ENCODE measurements at regions not wholly inside any gene's neighbourhood (a gene's known extent, or its start where the extent isn't known, plus 50 kb on each side); places are given as distances from the start of the nearest gene placed in this dataset.

DNA sequence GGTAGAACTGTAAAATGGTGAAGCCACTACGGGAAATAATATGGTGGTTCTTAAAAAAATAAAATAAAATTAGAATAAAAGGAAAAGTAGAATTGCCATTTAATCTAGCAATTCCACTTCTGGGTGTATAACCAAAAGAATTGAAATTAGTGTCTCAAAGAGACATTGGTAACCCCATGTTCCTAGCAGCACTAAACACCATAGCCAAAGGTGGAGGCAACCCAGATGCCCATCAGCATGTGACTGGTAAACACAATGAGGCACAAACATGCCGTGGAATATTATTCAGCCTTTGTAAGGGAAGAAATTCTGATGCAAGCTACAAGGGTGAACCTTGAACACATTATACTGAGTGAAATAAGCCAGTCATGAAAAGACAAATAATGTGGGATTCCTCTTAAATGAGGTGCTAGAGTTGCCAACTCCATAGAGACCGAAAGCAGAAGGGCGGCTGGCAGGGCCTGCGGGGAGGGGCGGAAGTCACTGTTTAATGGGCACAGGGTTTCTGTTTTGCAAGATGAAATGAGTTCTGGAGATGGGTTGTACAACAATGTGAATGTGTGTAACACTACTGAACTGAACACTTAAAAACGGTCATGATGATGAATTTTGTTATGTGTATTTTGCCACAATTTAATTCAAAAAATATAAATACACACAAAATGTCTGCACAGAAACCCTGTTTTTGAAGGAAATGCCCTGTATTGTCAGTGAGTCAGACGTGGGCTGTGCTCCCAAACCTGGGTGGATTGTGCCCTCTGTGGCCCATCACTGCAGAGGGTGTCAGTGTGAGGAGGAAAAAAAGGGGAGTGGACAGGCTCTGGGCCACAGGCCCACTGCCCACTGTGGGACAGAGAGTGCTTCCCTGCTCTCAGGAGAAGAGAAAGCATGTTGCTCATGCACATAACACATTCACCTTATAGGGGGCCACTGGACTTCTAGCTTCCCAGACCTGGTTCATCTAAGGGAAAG is 49.6 kb upstream of the CD93 start:
- WGBS = 83% methylated on average over 8 of the region's 8 CpGs
- TF ChIP-seq, protein P1, sequence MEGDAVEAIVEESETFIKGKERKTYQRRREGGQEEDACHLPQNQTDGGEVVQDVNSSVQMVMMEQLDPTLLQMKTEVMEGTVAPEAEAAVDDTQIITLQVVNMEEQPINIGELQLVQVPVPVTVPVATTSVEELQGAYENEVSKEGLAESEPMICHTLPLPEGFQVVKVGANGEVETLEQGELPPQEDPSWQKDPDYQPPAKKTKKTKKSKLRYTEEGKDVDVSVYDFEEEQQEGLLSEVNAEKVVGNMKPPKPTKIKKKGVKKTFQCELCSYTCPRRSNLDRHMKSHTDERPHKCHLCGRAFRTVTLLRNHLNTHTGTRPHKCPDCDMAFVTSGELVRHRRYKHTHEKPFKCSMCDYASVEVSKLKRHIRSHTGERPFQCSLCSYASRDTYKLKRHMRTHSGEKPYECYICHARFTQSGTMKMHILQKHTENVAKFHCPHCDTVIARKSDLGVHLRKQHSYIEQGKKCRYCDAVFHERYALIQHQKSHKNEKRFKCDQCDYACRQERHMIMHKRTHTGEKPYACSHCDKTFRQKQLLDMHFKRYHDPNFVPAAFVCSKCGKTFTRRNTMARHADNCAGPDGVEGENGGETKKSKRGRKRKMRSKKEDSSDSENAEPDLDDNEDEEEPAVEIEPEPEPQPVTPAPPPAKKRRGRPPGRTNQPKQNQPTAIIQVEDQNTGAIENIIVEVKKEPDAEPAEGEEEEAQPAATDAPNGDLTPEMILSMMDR (IDR thresholded peaks at IDR 0.05) = no peak
- TF ChIP-seq POLR2AphosphoS5 (IDR thresholded peaks at IDR 0.05) (no peak), POLR2A (IDR thresholded peaks at IDR 0.05) (no peak)

More for the DNA sequence above, 49.6 kb upstream of the CD93 start:
- H3K36me3 ChIP-seq = no peaks in the 10 kb centered on the region
- H3K9me3 ChIP-seq = no peaks in the 10 kb centered on the region
- no peak overlapping the region for H3K27ac ChIP-seq
- no peaks in the 10 kb centered on the region for H3K4me1 ChIP-seq (replicated peaks)
- intact Hi-C loops (cut with DNase I) = no loop called here
- no peak overlapping the region for H3K4me3 ChIP-seq
- no peak for DNase-seq (ENCODE audit: low spot score)
- H3K27me3 ChIP-seq (replicated peaks; ENCODE audit: insufficient read depth) = no peaks in the 10 kb centered on the region

Small RNA genes lying in the stretch of these regions (small RNA-seq; reads per million reads assigned to genes)
- gene RNA5SP478 = 0 reads per million in 2 donors
